HL-60 (cell line): ENCODE measurements at regions not wholly inside any gene's neighbourhood (a gene's known extent, or its start where the extent isn't known, plus 50 kb on each side); places are given as distances from the start of the nearest gene placed in this dataset.
"Not testable (repeated sequence)": the region's sequence is repeated elsewhere in the genome, so short reads cannot be mapped to it uniquely, and the experiment has no call there.

Experiments used
- DNase-seq, 2 experiments: peaks; one replicate each; pipeline ENCODE4 v3.0.0-alpha.2; 2010 to 2020; ENCODE audit warnings: low read depth in 1 of 2, low spot score in 1 of 2
- H3K27ac ChIP-seq: fragments of 250-450 bp; sonication (Bioruptor Pico); replicated peaks from 2 replicates; pipeline ENCODE4 v1.5.1; 2020; ENCODE audit warnings: mild to moderate bottlenecking, moderate library complexity
- H3K27me3 ChIP-seq: fragments of 250-450 bp; sonication (Bioruptor Pico); 2 replicates; pipeline ENCODE4 v1.5.1; 2021; ENCODE audit warnings: mild to moderate bottlenecking, moderate library complexity; ENCODE audit not compliant: insufficient read depth, poor library complexity, severe bottlenecking
- H3K4me3 ChIP-seq: replicated peaks from 2 replicates; pipeline ENCODE4 v1.5.1; 2011; ENCODE audit warnings: mild to moderate bottlenecking, control low read depth, low read length; ENCODE audit not compliant: insufficient read depth
- GABPA ChIP-seq: IDR thresholded peaks from 2 replicates; pipeline ENCODE4 v1.6.1; 2012; ENCODE audit warnings: low read depth
- POLR2AphosphoS5 ChIP-seq: IDR thresholded peaks from 2 replicates; pipeline ENCODE4 v1.6.1; 2012; ENCODE audit warnings: low read depth
- SPI1 ChIP-seq: IDR thresholded peaks from 2 replicates; pipeline ENCODE4 v1.6.1; 2012; ENCODE audit warnings: low read depth, mild to moderate bottlenecking, borderline replicate concordance
- TF ChIP-seq, protein P1 (sequence below): IDR thresholded peaks from one replicate; pipeline ENCODE4 v1.5.1; 2011; ENCODE audit warnings: low read length, control low read depth, inconsistent platforms; ENCODE audit not compliant: insufficient read depth
- TF ChIP-seq, protein P2 (sequence below): IDR thresholded peaks from 2 replicates; pipeline ENCODE4 v1.6.1; 2012; ENCODE audit warnings: low read depth; ENCODE audit not compliant: insufficient replicate concordance

DNA sequence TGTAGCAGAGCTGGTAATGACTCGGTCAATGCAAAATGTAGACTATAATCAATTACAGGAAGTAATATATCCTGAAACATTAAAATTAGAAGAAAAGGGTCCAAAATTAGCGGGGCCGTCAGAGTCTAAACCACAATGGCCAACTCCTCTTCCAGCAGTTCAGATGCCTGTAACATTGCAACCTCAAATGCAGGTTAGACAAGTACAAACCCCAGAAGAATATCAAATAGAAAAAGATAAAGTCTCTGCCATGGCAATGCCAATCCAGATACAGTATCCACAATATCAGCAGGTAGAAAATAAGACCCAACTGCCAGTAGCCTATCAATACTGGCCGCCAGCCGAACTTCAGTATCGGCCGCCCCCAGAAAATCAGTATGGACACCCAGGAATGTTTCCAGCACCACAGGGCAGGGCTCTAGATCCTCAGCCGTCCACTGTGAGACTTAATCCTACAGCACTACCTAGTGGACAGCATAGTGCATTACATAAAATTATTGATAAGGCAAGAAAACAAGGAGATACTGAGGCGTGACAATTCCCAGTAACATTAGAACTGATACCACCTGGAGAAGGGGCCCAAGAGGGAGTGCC lies 158.4 kb downstream of the GPX5 start:
- H3K4me3 ChIP-seq, result no peak overlapping the region
- H3K27me3 ChIP-seq, result peaks cover 2% of the 10 kb centered on the region
- peak in 1 of 2 experiments; percentile 25 for DNase-seq
- H3K27ac ChIP-seq, result no peak overlapping the region
- no peak for TF ChIP-seq SPI1
- no peak for TF ChIP-seq GABPA
- TF ChIP-seq, protein P1, sequence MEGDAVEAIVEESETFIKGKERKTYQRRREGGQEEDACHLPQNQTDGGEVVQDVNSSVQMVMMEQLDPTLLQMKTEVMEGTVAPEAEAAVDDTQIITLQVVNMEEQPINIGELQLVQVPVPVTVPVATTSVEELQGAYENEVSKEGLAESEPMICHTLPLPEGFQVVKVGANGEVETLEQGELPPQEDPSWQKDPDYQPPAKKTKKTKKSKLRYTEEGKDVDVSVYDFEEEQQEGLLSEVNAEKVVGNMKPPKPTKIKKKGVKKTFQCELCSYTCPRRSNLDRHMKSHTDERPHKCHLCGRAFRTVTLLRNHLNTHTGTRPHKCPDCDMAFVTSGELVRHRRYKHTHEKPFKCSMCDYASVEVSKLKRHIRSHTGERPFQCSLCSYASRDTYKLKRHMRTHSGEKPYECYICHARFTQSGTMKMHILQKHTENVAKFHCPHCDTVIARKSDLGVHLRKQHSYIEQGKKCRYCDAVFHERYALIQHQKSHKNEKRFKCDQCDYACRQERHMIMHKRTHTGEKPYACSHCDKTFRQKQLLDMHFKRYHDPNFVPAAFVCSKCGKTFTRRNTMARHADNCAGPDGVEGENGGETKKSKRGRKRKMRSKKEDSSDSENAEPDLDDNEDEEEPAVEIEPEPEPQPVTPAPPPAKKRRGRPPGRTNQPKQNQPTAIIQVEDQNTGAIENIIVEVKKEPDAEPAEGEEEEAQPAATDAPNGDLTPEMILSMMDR, result peak; percentile 24
- TF ChIP-seq, protein P2, sequence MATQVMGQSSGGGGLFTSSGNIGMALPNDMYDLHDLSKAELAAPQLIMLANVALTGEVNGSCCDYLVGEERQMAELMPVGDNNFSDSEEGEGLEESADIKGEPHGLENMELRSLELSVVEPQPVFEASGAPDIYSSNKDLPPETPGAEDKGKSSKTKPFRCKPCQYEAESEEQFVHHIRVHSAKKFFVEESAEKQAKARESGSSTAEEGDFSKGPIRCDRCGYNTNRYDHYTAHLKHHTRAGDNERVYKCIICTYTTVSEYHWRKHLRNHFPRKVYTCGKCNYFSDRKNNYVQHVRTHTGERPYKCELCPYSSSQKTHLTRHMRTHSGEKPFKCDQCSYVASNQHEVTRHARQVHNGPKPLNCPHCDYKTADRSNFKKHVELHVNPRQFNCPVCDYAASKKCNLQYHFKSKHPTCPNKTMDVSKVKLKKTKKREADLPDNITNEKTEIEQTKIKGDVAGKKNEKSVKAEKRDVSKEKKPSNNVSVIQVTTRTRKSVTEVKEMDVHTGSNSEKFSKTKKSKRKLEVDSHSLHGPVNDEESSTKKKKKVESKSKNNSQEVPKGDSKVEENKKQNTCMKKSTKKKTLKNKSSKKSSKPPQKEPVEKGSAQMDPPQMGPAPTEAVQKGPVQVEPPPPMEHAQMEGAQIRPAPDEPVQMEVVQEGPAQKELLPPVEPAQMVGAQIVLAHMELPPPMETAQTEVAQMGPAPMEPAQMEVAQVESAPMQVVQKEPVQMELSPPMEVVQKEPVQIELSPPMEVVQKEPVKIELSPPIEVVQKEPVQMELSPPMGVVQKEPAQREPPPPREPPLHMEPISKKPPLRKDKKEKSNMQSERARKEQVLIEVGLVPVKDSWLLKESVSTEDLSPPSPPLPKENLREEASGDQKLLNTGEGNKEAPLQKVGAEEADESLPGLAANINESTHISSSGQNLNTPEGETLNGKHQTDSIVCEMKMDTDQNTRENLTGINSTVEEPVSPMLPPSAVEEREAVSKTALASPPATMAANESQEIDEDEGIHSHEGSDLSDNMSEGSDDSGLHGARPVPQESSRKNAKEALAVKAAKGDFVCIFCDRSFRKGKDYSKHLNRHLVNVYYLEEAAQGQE, result no peak

GRCh38 chr6:28685960-28686359 lies 160.3 kb downstream of the GPX5 start:
- not testable (repeated sequence) for H3K27me3 ChIP-seq, H3K27ac ChIP-seq, H3K4me3 ChIP-seq, DNase-seq

DNA sequence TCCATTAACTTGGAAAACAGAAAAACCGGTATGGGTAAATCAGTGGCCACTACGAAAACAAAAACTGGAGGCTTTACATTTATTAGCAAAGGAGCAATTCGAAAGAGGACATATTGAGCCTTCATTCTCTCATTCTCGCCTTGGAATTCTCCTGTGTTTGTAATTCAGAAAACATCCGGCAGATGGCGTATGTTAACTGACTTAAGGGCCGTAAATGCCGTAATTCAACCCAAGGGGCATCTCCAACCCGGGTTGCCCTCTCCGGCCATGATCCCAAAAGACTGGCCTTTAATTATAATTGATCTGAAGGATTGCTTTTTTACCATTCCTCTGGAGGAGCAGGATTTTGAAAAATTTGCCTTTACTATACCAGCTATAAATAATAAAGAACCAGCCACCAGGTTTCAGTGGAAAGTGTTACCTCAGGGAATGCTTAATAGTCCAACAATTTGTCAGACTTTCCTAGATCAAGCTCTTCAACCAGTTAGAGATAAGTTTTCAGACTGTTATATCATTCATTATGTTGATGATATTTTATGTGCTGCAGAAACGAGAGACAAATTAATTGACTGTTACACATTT lies 160.9 kb downstream of the GPX5 start:
- not testable (repeated sequence) for H3K27me3 ChIP-seq, H3K27ac ChIP-seq, H3K4me3 ChIP-seq
- TF ChIP-seq, protein P1, result peak; percentile 43
- DNase-seq, result peak; percentile 22 to 51

DNA sequence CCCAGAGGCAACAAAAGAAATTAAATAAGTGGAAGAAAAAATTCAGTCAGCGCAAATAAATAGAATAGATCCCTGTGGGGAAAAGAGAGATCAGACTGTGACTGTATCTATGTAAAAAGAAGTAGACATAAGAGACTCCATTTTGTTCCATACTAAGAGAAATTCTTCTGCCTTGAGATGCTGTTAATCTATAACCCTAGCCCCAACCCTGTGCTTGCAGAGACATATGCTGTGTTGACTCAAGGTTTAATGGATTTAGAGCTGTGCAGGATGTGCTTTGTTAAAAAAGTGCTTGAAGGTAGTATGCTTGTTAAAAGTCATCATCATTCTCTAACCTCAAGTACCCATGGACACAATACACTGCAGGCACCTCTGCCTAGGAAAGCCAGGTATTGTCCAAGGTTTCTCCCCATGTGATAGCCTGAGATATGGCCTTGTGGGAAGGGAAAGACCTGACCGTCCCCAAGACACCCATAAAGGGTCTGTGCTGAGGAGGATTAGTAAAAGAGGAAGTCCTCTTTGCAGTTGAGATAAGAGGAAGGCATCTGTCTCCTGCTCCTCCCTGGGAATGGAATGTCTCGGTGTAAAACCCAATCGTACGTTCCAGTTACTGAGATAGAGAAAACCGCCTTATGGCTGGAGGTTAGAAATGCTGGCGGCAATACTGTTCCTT lies 161.8 kb downstream of the GPX5 start:
- TF ChIP-seq SPI1, result peak; percentile 87
- H3K27ac ChIP-seq, H3K4me3 ChIP-seq, H3K27me3 ChIP-seq, DNase-seq: not testable (repeated sequence)

- DNase-seq, H3K27me3 ChIP-seq, H3K27ac ChIP-seq, H3K4me3 ChIP-seq: not testable (repeated sequence)
These were observed 166.3 kb downstream of the GPX5 start for GRCh38 chr6:28691991-28692390.

DNA sequence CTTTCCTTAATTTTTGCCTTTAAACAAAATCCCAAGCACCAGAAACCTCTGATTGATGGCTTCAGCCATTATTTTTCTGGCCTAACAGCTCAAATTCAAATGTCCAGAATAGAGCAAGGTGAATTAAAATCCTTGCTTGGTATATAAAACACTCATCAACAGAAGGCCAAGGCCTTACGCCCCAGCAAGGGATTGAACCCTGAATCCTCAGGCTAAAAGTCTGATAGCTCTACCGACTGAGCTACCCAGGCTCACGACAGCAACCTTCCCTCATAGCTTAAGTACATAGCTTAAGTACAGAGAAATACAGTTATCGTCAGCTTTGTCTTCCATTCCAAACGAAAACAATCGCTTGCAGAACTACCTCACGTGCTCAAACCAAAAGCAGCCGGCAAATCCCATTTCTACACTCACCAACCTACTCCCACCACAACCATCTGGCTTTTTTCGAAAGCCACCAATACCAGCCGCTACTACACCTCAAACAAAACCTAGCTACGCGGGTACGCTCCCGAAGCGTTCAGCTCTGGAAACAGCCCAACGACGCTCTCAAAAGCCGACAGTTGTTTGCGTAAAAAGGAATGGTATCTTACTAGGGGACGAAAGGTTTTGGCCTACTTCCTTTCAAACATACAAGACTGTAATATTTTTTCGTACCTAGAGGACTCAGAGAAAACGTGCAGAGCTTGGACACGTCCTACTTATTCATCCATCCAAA lies 167.5 kb downstream of the GPX5 start:
- no peak for DNase-seq
- Histone ChIP-seq H3K27ac (no peak overlapping the region), H3K27me3 (no peaks in the 10 kb centered on the region), H3K4me3 (no peak overlapping the region)
- no peak for TF ChIP-seq POLR2AphosphoS5
- TF ChIP-seq, protein P1, result no peak
- TF ChIP-seq SPI1, result no peak
- TF ChIP-seq GABPA, result no peak
- TF ChIP-seq, protein P2, result no peak
